ENCODE measurements at regions not wholly inside any gene's neighbourhood (a gene's known extent, or its start where the extent isn't known, plus 50 kb on each side); places are given as distances from the start of the nearest gene placed in this dataset.

DNA sequence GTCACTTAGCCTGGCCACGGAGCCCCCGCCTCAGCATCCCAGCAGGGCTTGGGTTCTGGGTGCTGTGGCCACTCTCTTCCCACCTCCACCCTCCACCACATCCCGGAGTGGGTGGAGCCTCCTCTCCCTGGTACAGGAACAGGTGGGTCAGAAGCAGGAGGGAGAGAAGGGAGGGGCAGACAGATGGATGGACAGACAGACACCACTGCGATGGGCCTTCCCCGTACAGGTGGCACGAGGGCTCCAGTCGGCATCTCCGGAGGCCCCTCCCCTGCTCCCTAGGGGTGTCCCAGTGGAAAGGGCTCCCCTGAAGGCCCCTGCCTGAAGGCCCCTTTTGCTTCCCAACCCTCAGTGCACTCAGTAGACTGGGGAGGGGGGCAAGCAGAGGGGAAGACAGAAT lies 96.9 kb upstream of the TARDBP start:
- TF ChIP-seq CTCF (IDR thresholded peaks at IDR 0.05; ENCODE audit: insufficient read depth, low read depth, low read length) (no peak), EZH2 (IDR thresholded peaks at IDR 0.05; ENCODE audit: insufficient read depth, low read length) (no peak)
